DLD1 (cell line): ENCODE measurements at regions not wholly inside any gene's neighbourhood (a gene's known extent, or its start where the extent isn't known, plus 50 kb on each side); places are given as distances from the start of the nearest gene placed in this dataset.

Experiments used
- in situ Hi-C: cut with HindIII; loops from 2 replicates; pipeline ENCODE4 v1.10.0; 2017; ENCODE audit warnings: low sequenced_read_pairs

DNA sequence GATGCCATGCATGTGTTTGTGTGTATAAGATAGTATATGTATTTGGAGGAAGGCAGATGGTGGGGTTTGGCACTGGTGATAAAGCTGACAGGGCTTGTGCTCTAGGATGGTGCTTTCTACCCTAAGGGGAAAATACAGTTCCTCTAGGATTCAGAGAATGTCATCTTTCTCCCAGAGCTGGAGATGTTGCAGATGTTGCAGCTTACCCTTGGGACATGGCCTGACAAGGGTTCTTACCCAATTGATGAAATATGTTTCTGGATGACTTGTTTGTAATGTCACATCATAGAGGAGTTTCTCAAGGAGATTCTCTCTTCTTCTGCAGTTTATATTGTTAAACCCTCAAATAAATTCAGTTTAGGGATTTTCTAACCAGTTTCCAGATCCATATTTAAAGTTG is 52.5 kb upstream of the PITX2 start:
- in situ Hi-C loops, result no loop called here

- in situ Hi-C loops, result no loop called here
Observed at GRCh38 chr4:110676241-110676640, 53.4 kb upstream of the PITX2 start.

DNA sequence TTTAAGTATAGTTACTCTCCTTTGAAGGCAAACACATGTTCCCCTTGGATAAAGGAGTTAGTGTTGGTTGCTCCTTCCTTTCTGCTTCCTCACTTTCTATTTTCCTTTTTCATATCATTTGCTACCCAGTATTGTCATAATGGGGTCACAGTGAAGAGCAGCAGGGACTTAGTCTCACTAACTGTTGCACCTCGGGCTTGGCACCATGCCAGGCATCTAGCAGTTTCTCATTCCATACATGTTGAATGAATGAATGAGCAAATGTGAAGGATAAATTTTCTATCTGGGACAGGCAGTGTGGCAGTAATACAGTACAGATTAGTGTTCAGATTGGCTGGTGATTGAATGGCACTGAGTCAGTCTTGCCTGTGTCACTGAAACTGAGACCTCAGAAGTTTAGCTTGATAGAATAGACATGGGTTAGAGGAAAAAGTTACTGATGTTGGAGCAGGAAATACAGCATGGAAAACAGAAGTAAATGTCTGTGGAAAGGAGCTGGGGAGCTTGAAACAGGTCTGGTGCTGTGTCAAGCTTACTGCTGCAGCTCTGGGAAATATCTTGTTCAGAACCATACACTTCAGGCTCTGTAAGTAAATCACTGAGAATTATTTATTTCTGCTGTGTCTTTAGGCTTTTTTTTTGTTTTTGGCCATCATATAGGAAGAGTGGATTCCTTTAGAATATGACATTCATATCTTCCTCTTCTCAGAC is 55.8 kb upstream of the PITX2 start:
- in situ Hi-C loops, result no loop called here

DNA sequence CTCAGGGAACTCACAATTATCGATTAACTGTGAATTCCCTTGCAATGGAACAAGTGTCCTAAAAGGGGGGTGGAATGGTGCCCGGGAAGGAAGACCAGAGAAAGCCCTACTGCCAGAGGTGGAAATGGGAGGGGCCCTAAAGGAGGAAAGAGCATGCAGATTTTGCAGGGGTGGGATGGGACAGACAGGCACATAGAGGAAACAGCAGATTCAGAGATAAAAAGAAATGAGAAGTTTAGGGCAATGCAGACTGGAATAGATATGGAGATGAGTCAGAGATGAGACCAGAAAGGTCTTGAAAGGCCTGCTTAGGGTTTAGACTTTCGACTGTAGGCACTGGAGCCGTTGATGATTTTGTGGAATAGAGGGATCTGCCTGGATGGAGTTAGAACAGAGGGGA is 57.4 kb upstream of the PITX2 start:
- in situ Hi-C loops, result no loop called here

DNA sequence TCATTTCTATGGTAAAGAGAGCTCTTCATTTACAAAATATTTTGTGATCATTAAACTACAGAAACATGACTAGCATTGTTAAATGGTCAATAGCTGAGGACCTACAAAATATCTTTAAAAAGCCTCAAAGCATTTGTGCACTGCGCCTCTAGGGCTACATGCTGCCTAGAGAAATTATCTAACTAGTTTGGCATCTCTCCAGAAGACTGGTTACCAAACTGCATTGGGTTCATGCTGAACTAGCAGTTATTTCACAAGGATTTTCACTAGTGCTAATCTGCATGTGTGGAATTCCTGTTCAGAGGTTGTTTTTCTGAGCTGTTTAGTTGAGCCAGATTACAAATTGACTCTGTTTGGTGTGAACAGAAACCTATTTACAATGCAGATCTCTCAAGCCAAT is 58.5 kb upstream of the PITX2 start:
- in situ Hi-C loops, result no loop called here

DNA sequence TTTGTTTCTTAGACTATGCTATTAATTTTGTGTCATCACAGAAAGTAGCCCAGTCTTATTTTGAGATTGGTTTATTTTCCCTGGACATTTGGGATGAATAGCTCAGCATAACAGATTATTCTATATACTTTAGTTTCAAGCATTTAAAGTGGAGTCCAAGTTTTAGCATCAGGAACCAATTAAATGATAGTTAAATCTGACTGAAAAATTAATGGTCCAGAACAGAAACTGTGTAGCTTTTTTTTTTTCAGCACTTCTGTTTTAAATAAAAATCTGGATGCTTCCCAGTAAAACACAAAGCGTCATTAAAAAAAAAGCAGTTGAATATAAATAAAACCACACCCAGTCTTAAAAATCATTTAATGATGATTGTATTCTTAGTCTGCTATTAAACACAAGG is 59.4 kb upstream of the PITX2 start:
- in situ Hi-C loops, result no loop called here

DNA sequence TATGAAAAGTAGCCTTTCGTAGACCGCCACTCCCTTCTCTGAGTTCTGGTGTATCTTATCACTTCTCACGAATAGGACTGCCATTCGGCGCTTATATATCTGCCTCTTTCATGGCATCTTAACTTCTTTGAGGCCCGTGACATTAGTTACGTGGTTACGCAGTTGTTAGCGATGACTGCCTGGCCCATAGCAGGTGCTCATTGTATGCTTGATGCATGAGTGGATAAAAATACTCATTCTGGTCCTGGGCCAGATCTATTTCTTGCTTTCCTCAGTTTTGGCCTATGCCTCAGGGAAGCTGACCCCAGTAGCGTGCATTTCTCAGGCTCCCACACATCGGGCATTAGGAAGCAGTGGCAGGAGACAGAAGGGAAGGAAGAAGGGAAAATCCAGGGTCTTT is 60.7 kb upstream of the PITX2 start:
- in situ Hi-C loops, result no loop called here

GRCh38 chr4:110702326-110702725 is 79.4 kb upstream of the PITX2 start:
- in situ Hi-C loops, result no loop called here

DNA sequence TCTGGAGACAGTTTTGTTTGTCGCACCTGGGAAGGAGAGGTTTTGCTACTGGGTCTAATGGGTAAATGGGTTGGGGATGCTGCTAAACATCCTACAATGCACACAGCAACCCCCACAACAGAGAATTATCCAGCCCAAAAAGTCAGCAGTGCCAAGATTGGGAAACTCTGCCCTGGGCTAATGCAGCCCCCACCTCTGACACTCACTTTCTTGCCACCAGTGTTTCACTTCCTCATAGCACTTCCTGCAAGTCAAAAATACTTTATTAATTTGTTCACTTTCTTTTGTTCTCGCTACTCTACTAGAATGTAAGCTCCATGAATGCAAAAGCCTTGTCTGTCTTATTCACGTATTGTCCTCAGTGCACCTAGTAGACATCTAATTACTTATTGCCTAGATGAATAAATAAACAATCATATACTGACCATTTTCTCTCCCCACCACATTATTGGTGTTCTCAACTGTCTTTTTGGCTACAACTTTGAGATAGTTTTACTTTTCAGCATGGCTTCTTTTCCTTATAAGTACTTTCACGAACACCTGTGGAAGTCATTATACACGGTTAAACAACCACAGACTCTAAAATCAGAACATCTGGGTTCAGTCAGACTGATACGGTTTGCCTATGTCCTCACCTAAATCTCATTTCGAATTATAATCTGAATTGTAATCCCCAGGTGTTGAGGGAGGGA is 82.0 kb upstream of the PITX2 start:
- in situ Hi-C loops, result no loop called here

GRCh38 chr4:110705440-110705782 is 82.5 kb upstream of the PITX2 start:
- in situ Hi-C loops, result no loop called here

DNA sequence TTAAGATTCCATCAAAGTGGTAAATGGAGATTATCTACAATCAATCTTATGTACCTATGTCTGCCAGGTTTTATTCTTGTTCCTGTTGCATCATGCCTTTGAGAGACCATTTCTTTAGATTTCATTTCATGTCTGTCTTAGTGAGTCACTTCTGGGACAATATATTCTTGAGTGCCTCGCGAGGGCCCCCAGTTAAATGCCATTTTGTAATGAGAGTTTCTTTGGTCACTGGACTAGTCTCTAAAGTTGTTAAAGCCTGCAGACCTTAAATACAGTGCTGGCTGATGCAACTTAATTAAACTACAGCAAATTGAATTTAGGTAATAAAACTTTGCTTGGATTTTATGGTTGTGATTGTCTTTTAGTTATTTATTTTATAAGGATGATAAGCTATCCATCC is 87.2 kb upstream of the PITX2 start:
- in situ Hi-C loops, result no loop called here

DNA sequence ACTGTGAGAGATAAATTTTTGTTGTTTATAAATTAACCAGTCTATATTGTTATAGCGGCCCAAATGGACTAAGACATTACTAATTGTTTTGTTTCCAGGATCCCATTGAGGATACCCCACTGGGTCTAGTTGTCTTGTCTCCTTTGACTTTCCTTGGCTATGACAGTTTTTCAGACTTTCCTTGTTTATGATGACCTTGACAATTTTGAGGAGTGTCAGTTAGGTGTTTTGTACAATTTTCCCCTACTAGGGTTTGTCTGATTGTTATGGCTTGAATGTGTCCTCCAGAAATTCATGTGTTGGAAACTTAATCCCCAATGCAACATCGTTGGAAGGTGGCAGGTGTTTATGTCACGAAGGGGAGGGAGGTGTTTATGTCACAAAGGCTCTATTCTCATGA is 89.6 kb upstream of the PITX2 start:
- in situ Hi-C loops, result no loop called here

DNA sequence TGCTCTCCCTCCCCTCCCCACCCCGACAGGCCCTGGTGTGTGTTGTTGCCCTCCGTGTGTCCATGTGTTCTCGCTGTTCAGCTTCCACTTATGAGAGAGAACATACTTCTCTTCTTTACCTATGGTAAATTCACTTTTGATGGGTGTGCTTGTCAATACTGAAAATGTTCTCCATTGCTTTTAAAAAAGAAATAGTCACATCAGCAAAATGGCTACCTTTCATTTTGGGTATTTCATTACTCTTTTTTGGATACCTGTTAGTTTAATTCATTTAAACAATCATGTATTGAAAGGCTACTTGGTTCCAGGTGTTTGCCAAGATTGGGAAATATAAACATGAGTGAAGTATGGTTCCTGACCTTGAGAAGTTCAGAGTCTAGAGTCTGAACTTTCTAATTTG is 107.4 kb upstream of the PITX2 start:
- in situ Hi-C loops, result no loop called here

DNA sequence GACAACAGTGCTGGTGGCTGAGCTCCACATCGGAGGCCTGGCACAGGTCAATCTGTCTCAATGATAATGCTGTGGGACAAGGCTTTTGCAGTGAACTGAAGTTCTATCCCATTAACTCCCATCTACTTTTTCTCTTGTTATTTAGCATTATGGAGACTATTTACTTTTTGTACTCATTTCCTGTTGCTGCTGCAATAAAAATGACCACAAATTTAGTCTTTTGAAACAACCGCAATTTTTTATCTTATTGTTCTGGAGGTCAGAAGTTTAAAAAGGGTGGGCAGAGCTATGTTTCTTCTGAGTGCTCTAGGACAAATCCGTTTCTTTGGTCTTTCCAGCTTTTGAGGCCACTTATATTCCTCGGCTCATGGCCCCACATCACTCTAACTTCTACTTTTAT is 111.0 kb upstream of the PITX2 start:
- in situ Hi-C loops, result no loop called here

DNA sequence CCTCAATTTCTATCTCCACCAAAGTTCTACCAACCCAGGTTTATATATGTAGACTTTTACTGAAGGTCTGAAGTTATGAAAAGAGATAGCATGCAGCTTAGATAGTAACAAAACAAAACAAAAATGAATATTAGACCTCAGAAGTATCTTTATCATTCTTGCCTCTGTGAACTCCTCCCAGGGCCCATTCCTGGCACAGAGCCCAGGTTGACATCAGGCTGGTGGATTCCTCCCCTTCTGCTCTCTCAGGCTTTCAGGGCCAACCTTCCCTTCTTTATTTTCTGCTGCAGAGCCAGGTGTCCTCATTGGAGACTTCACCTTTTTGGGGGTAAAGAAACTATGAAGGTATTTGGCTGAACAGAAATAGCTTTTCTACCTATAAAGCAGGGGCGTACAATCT is 112.8 kb upstream of the PITX2 start:
- in situ Hi-C loops, result no loop called here

DNA sequence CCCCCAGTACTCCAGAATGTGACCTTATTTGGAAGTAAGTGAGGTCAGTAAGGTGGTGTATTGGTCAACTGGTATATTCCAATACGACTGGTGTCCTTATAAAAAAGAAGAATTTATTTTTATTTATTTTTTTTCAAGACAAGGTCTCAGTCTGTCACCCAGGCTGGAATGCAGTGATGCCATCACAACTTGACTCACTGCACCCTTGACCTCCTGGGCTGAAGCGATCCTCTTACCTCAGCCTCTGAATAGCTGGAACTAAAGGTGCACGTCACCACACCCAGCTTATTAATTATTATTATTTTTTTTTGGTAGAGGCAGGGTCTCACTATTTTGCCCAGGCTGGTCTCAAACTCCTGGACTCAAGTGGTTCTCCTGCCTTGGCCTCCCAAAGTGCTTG is 115.1 kb upstream of the PITX2 start:
- in situ Hi-C loops, result no loop called here

- in situ Hi-C loops, result no loop called here
Observed at GRCh38 chr4:110742143-110742542, 119.3 kb upstream of the PITX2 start.

DNA sequence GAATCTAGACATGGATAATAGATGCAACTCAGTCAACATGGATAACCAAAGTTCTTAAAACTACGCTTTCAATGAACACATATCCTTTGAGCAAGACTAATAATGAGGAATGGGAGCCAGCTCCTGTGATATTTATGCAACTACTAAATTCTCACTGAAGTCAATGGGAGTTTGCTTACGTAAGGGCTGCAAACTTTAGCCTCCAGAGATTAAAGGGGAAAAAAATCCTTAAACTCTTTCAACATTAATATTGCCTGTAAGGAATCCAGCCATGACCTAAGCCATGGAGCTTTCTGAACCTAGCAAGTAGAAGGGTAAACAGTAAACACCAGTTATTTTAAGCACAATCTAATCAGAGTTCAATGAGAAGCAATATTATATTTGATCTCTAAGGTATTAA is 125.2 kb upstream of the PITX2 start:
- in situ Hi-C loops, result no loop called here

- in situ Hi-C loops, result no loop called here
Observed at GRCh38 chr4:110751183-110751582, 128.3 kb upstream of the PITX2 start.

DNA sequence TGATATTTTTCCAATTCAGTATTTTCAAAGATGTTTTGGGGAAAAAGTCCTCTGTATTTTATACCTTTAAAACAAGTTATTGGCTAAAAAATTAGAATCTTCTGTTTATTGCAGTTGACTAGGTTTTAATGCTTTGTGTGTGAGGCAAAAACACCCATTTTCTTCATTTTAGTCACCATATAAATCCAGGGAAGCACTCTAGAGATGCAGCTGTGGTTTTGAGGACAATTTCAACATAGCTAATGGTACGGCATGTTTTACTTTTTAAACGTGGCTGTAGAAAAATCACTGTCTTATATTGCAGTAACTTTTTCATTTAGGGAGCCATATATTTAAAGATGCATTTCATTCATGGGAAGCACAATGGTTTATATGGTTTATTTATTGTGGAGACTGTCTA is 129.1 kb upstream of the PITX2 start:
- in situ Hi-C loops, result no loop called here

DNA sequence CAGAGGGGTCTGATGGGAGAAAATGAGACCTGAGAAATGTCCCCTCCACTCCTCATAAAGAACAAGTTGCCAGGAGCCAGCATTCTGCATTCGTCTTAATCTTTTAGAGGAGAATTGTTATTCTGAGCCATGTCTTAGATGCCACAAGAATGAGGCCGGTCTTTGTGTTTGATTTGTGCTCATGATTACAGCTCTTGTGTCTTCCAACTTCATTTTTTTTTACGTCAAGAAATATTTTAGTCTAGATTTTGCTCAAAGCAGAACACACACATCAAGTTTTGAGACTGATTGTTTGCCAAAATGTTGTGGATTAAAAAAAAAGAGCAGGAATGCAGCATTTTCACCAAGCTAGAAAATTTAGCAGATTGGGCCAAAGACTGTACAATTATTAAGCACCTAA is 130.6 kb upstream of the PITX2 start:
- in situ Hi-C loops, result no loop called here

DNA sequence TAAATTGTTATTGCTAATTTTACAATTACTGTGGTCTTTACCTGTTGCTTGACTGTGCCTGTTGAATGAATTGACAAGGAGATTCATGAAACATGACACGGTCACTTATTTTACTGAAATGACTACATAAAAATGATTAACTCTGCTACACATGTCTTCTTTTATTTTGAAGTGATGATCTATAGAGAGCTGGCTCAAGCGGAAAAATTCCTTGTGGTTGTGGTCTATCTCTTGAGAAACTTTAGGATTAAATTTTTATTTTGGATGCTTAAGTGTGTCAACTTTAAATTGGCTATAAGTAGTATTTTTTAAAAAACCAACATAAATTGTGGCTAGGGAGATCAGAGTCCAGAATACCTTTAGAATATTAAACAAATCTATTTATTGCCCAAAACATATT is 131.8 kb upstream of the PITX2 start:
- in situ Hi-C loops, result no loop called here

DNA sequence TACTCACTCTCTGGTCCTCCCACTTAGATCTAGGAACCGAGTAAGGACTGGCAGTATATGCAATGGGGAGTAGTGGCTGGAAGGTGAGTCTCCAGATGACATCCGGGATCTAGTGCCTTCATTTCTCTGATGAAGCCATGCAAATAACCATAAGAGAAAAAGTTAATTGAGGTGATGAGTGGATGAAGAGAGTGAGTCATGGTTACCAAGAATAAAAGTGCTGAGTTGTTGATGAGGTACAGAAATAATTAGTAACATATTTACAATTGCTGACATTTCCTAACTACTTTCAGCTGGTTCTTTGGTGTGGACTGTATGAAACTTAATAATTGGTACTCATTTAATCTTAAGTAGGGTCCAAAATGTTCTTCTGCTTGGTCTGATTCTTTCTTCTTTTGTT is 146.7 kb upstream of the PITX2 start:
- in situ Hi-C loops, result no loop called here
